Keratinocyte (primary cell): ENCODE measurements at regions not wholly inside any gene's neighbourhood (a gene's known extent, or its start where the extent isn't known, plus 50 kb on each side); places are given as distances from the start of the nearest gene placed in this dataset.

Experiments used
- DNase-seq: peaks from one replicate; pipeline ENCODE4 v3.0.0-alpha.2; 2011; ENCODE audit warnings: low read depth, missing footprints, low spot score
- FAIRE-seq: peaks from 2 replicates; lab custom pipeline; 2011; peaks lifted over from hg19 to GRCh38; lab: Jason Lieb, UNC
- H2AFZ ChIP-seq: 2 replicates; pipeline ENCODE4 v1.6.0; 2012; ENCODE audit warnings: low read length, control low read depth, inconsistent platforms; ENCODE audit not compliant: control insufficient read depth
- H3K27ac ChIP-seq: 2 replicates; pipeline ENCODE4 v1.5.1; 2011; ENCODE audit warnings: low read length; ENCODE audit not compliant: control insufficient read depth, insufficient read depth
- H3K27me3 ChIP-seq: 3 replicates; pipeline ENCODE4 v1.6.0; 2011; ENCODE audit warnings: low read length; ENCODE audit not compliant: control insufficient read depth, insufficient read depth; ENCODE audit errors: extremely low read depth
- H3K36me3 ChIP-seq, 2 experiments: 2 replicates in 1 of 2; 3 replicates in 1 of 2; pipeline ENCODE4 v1.5.1; 2011; ENCODE audit warnings: low read length in 2 of 2, mild to moderate bottlenecking in 1 of 2; ENCODE audit not compliant: control insufficient read depth in 2 of 2, insufficient read depth in 2 of 2; ENCODE audit errors: extremely low read depth in 1 of 2
- H3K4me1 ChIP-seq: 3 replicates; pipeline ENCODE4 v1.5.1; 2011; ENCODE audit warnings: low read length; ENCODE audit not compliant: control insufficient read depth, insufficient read depth; ENCODE audit errors: extremely low read depth
- H3K4me2 ChIP-seq: 3 replicates; pipeline ENCODE4 v1.6.0; 2011; ENCODE audit warnings: low read depth, low read length; ENCODE audit not compliant: control insufficient read depth, insufficient read depth; ENCODE audit errors: extremely low read depth
- H3K4me3 ChIP-seq, 3 experiments: fragments of 200-600 bp in 1 of 3; sonication (generic) in 1 of 3; 2 replicates in 2 of 3; 3 replicates in 1 of 3; pipeline ENCODE4 v1.5.1; 2011 to 2016; ENCODE audit warnings: low read length in 3 of 3, mild to moderate bottlenecking in 3 of 3, control low read depth in 2 of 3, inconsistent platforms in 1 of 3, low read depth in 1 of 3, mixed read lengths in 1 of 3, mixed run types in 1 of 3, moderate library complexity in 1 of 3; ENCODE audit not compliant: control insufficient read depth in 2 of 3, insufficient read depth in 2 of 3; ENCODE audit errors: extremely low read depth in 1 of 3
- H3K79me2 ChIP-seq: 2 replicates; pipeline ENCODE4 v1.6.0; 2012; ENCODE audit warnings: low read length; ENCODE audit not compliant: control insufficient read depth, insufficient read depth
- H3K9ac ChIP-seq: 3 replicates; pipeline ENCODE4 v1.6.0; 2011; ENCODE audit warnings: low read length; ENCODE audit not compliant: control insufficient read depth, insufficient read depth; ENCODE audit errors: extremely low read depth
- H3K9me1 ChIP-seq: 3 replicates; pipeline ENCODE4 v1.6.0; 2011; ENCODE audit warnings: low read length; ENCODE audit not compliant: control insufficient read depth, insufficient read depth; ENCODE audit errors: extremely low read depth
- H3K9me3 ChIP-seq: 2 replicates; pipeline ENCODE4 v1.5.1; 2012; ENCODE audit warnings: low read depth, low read length; ENCODE audit not compliant: control insufficient read depth
- H4K20me1 ChIP-seq: 3 replicates; pipeline ENCODE4 v1.6.0; 2011; ENCODE audit warnings: low read length; ENCODE audit not compliant: control insufficient read depth, insufficient read depth; ENCODE audit errors: extremely low read depth
- EZH2 ChIP-seq: IDR thresholded peaks from one replicate; pipeline ENCODE4 v1.6.1; 2012; ENCODE audit warnings: inconsistent platforms, mild to moderate bottlenecking, low read length, moderate library complexity
- dilution Hi-C: fragments of 300-500 bp; cut with MboI; formaldehyde crosslinking; loops from one replicate; pipeline ENCODE4 v1.7.0; 2020; ENCODE audit warnings: low sequenced_read_pairs; ENCODE audit not compliant: extremely low pct_ligation_motif_present
- TF ChIP-seq, protein P1 (sequence below), 3 experiments: IDR thresholded peaks in 1 of 3; conservative IDR thresholded peaks in 1 of 3; optimal IDR thresholded peaks in 1 of 3; 2 replicates in 2 of 3; 3 replicates in 1 of 3; pipeline versions ENCODE3 to v1.5.1; 2011; ENCODE audit warnings: low read length in 3 of 3, mild to moderate bottlenecking in 3 of 3, moderate library complexity in 2 of 3, control low read depth in 1 of 3, inconsistent platforms in 1 of 3; ENCODE audit not compliant: insufficient read depth in 2 of 3; ENCODE audit errors: extremely low read depth in 1 of 3

DNA sequence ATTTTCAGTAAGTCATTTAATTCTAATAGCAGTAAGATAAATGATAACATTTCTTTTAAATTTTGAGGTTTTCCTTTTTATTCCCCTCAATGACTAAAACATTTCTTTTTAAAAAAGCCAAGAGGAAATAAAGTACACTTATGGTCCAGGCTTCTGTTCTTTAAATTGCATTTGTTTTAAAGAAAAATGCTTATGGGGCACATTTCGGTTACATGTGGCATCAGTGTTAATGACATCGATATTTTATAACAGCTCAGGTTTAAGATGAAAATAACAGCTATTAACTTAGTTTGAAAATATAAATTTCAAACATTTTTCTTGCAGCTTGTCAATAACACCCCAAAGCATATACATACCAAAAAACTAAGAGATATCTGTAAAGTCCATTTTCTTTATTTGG lies 1161.1 kb downstream of the PCDH18 start:
- no peaks in the 10 kb centered on the region for H3K4me1 ChIP-seq
- H3K27me3 ChIP-seq, result no peaks in the 10 kb centered on the region
- H3K4me2 ChIP-seq, result no peak overlapping the region
- TF ChIP-seq, protein P1, sequence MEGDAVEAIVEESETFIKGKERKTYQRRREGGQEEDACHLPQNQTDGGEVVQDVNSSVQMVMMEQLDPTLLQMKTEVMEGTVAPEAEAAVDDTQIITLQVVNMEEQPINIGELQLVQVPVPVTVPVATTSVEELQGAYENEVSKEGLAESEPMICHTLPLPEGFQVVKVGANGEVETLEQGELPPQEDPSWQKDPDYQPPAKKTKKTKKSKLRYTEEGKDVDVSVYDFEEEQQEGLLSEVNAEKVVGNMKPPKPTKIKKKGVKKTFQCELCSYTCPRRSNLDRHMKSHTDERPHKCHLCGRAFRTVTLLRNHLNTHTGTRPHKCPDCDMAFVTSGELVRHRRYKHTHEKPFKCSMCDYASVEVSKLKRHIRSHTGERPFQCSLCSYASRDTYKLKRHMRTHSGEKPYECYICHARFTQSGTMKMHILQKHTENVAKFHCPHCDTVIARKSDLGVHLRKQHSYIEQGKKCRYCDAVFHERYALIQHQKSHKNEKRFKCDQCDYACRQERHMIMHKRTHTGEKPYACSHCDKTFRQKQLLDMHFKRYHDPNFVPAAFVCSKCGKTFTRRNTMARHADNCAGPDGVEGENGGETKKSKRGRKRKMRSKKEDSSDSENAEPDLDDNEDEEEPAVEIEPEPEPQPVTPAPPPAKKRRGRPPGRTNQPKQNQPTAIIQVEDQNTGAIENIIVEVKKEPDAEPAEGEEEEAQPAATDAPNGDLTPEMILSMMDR (optimal IDR thresholded peaks at IDR 0.05 in 1 of 3, IDR thresholded peaks at IDR 0.05 in 1 of 3, conservative IDR thresholded peaks at IDR 0.05 in 1 of 3; ENCODE audit: extremely low read depth in 1 of 3, insufficient read depth in 2 of 3, low read length in 3 of 3), result no peak
- TF ChIP-seq EZH2, result no peak
- no peaks in the 10 kb centered on the region for H3K9me3 ChIP-seq
- no peak for FAIRE-seq
- H2AFZ ChIP-seq, result no peak overlapping the region
- no peaks in the 10 kb centered on the region for H3K36me3 ChIP-seq
- no peak overlapping the region for H3K27ac ChIP-seq
- H4K20me1 ChIP-seq, result no peaks in the 10 kb centered on the region
- H3K9me1 ChIP-seq, result no peaks in the 10 kb centered on the region
- no peak overlapping the region for H3K4me3 ChIP-seq
- no peaks in the 10 kb centered on the region for H3K79me2 ChIP-seq
- no peak for DNase-seq
- dilution Hi-C loops, result no loop called here
- H3K9ac ChIP-seq, result no peak overlapping the region

- H3K27me3 ChIP-seq, result no peaks in the 10 kb centered on the region
- no peak for FAIRE-seq
- no peak for DNase-seq
Observed at GRCh38 chr4:136369073-136369472, 1163.2 kb downstream of the PCDH18 start.

More at GRCh38 chr4:136369073-136369472, 1163.2 kb downstream of the PCDH18 start:
- H3K4me3 ChIP-seq, result no peak overlapping the region
- H3K79me2 ChIP-seq, result no peaks in the 10 kb centered on the region
- H2AFZ ChIP-seq, result no peak overlapping the region
- no peaks in the 10 kb centered on the region for H4K20me1 ChIP-seq
- H3K9ac ChIP-seq, result no peak overlapping the region
- no peak overlapping the region for H3K27ac ChIP-seq
- H3K4me1 ChIP-seq, result no peaks in the 10 kb centered on the region
- H3K9me1 ChIP-seq, result no peaks in the 10 kb centered on the region
- H3K36me3 ChIP-seq, result no peaks in the 10 kb centered on the region
- dilution Hi-C loops, result no loop called here
- no peak overlapping the region for H3K4me2 ChIP-seq
- TF ChIP-seq, protein P1 (optimal IDR thresholded peaks at IDR 0.05 in 1 of 3, IDR thresholded peaks at IDR 0.05 in 1 of 3, conservative IDR thresholded peaks at IDR 0.05 in 1 of 3; ENCODE audit: extremely low read depth in 1 of 3, insufficient read depth in 2 of 3, low read length in 3 of 3), result no peak
- no peak for TF ChIP-seq EZH2
- H3K9me3 ChIP-seq, result no peaks in the 10 kb centered on the region
